Lower leg skin (tissue), 4 donors: ENCODE measurements at regions not wholly inside any gene's neighbourhood (a gene's known extent, or its start where the extent isn't known, plus 50 kb on each side); places are given as distances from the start of the nearest gene placed in this dataset.

Experiments used
- DNase-seq, 2 donors: peaks; one replicate each; pipeline ENCODE4 v3.0.0-alpha.2; 2019; ENCODE audit warnings: low spot score in 2 of 2
- H3K4me3 ChIP-seq: fragments of 200-600 bp; sonication (generic); 2 replicates; pipeline ENCODE4 v1.5.1; 2017; ENCODE audit warnings: mild to moderate bottlenecking, low read depth; ENCODE audit not compliant: poor library complexity, severe bottlenecking
- POLR2A ChIP-seq, 2 donors: fragments of 450-650 bp; IDR thresholded peaks; one replicate each; pipeline ENCODE4 v1.6.1; 2016 to 2017; ENCODE audit warnings: antibody characterized with exemption in 2 of 2, mild to moderate bottlenecking in 1 of 2, moderate library complexity in 1 of 2
- WGBS, 2 donors: methylation state at CpG; one replicate each; pipeline ENCODE4 v1.1.5; 2018; 5-methylcytosine and 5-hydroxymethylcytosine counted together
- intact Hi-C: fragments of 100-400 bp; cut with DNase I; formaldehyde crosslinking; loops from one replicate; pipeline ENCODE4 v1.15.0; 2023; ENCODE audit warnings: low total_unique reads
- TF ChIP-seq, protein P1 (sequence below), 3 donors: fragments of 450-650 bp; IDR thresholded peaks; one replicate each; pipeline ENCODE4 v1.5.1; 2016; ENCODE audit warnings: antibody characterized with exemption in 3 of 3, mild to moderate bottlenecking in 3 of 3, moderate library complexity in 2 of 3

DNA sequence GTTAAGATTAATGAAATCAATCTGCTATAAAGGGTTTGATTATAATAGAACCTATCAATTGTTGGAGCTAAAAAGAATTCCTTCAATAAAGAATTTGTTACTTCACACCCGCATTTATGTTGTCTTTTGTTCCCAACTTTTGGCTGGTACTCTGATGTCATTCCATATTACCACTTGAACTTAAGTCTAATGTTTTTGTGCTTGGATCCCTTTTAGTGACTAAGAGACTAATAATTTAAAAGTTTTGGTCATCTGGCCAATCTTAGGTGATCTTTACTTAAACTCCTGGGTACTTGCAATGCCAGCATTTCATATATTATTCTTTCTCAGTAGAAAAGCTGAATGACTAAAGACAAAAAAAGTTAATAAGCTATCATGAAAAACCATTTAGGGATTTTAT, 113.0 kb downstream of the TMEM30B start:
- 92 to 93% methylated on average over 1 of the region's 1 CpG for WGBS, 2 donors
- DNase-seq: no peak
- intact Hi-C loops: no loop called here
- no peak overlapping the region for H3K4me3 ChIP-seq
- TF ChIP-seq, protein P1, sequence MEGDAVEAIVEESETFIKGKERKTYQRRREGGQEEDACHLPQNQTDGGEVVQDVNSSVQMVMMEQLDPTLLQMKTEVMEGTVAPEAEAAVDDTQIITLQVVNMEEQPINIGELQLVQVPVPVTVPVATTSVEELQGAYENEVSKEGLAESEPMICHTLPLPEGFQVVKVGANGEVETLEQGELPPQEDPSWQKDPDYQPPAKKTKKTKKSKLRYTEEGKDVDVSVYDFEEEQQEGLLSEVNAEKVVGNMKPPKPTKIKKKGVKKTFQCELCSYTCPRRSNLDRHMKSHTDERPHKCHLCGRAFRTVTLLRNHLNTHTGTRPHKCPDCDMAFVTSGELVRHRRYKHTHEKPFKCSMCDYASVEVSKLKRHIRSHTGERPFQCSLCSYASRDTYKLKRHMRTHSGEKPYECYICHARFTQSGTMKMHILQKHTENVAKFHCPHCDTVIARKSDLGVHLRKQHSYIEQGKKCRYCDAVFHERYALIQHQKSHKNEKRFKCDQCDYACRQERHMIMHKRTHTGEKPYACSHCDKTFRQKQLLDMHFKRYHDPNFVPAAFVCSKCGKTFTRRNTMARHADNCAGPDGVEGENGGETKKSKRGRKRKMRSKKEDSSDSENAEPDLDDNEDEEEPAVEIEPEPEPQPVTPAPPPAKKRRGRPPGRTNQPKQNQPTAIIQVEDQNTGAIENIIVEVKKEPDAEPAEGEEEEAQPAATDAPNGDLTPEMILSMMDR (IDR thresholded peaks at IDR 0.05): no peak
- TF ChIP-seq POLR2A (IDR thresholded peaks at IDR 0.05): no peak

DNA sequence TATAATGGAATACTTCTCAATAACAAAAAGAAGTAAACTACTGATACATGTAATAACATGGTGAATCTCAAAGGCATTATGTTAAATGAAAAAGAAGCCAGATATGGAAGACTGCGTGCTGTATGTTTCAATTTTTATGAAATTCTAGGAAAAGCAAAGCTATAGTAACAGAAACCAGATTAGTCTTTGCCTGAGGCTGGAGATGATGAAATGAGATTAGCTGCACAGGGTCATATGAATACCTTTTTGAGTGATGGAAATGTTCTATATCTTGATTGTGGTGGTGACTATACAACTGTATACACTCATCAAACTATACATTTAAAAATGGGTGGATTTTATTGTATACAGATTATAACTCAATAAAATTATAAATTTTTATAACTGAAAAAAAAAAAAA, 113.5 kb downstream of the TMEM30B start:
- WGBS, 2 donors: 91 to 97% methylated on average over 1 of the region's 1 CpG
- intact Hi-C loops: no loop called here
- H3K4me3 ChIP-seq: no peak overlapping the region
- TF ChIP-seq, protein P1 (IDR thresholded peaks at IDR 0.05): no peak
- no peak for TF ChIP-seq POLR2A (IDR thresholded peaks at IDR 0.05)
- DNase-seq: no peak

DNA sequence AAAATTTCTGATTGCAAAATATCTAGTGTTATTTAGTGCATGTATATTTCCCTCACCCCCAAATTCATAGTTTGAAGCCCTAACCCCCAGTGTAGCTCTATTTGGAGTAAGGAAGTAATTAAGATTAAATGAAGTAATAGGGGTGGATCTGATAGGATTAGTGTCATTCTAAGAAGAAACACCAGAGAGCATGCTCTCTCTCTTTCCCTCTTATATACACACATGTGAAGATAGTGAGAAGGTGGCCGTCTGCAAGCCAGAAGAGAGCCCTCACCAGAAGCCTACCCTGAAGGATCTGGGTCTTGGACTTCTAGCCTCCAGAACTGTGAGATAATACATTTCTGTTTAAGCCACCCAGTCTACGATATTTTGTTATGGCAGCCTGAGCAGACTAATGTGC, 120.3 kb downstream of the TMEM30B start:
- WGBS, 2 donors: 95 to 100% methylated on average over 2 of the region's 2 CpGs
- no peak for DNase-seq
- no peak overlapping the region for H3K4me3 ChIP-seq
- TF ChIP-seq, protein P1 (IDR thresholded peaks at IDR 0.05): no peak
- intact Hi-C loops: no loop called here

DNA sequence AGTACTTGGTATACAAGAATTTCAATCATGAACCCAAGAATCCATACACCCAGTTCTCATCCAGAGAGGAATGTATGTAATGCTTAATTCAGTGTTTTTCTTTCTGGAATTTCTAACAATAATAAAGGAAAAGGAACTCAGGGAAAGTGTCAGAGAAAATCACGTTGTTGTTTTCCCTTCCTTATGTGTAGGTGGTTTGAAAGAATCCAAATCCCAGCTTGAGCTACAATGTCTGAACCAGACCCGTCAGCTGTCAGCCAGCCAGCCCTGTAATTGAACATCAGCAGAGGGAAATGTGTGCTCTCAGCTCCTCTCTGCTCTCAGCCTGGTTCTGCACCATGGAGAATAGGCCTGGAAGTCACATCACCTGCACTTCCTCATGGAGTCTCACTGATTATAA, 126.5 kb downstream of the TMEM30B start:
- TF ChIP-seq, protein P1 (IDR thresholded peaks at IDR 0.05): no peak
- TF ChIP-seq POLR2A (IDR thresholded peaks at IDR 0.05): no peak
- intact Hi-C loops: no loop called here
- H3K4me3 ChIP-seq: no peak overlapping the region
- WGBS, 2 donors: 41 to 53% methylated on average over 2 of the region's 2 CpGs
- DNase-seq: no peak

DNA sequence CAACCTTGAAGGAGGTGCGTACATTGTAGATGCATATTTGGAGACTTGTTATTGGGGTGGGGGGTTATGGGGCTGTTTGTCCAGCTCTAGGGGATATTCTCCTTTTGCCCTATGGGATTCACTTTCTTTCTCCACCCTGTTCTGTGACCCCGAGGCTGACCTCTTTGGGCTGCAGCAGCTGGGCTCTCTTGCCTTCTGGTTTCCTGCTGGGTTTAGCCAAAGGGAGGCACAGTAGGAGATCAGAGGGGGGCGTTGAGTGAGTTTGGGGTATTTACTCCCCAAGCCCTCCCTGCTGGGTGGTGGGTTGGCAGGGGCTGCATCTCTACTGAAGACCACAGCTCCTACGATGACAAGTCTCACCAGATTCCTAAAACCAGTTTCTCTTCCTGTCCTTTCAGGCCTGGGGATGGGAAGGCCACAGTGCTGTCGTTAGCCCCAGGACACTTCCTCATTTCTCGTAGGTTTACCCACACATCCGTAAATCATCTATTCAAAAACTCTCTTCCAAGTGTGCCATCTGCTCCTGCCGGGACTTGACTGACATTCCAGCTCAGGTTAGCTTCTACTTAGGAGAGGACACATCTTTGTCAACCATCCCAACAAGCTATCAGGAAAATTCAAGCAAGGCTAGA, 127.1 kb downstream of the TMEM30B start:
- DNase-seq: no peak
- TF ChIP-seq, protein P1 (IDR thresholded peaks at IDR 0.05): no peak
- no peak for TF ChIP-seq POLR2A (IDR thresholded peaks at IDR 0.05)
- no peak overlapping the region for H3K4me3 ChIP-seq
- intact Hi-C loops: no loop called here
- WGBS, 2 donors: 45 to 65% methylated on average over 8 of the region's 8 CpGs

DNA sequence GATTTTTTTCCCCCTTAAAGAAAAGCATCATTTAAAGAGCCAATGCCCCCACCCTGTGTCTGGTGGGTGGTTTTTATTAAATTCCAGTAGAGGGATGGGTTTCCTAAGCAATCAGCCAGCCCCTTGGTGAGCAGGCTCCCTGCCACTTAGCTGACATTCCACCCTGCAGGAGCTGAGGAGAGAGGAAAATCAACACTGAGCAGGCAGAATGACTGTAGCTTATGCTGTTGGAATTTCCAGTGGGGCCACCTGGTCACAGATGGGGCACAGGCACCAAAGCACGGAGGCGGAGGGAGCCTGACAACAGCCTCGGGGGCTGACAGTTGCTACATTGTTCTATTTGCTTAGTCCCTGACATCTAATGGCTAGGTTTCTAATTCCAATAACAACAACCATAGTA, 127.7 kb downstream of the TMEM30B start:
- intact Hi-C loops: no loop called here
- DNase-seq: no peak
- no peak for TF ChIP-seq POLR2A (IDR thresholded peaks at IDR 0.05)
- TF ChIP-seq, protein P1 (IDR thresholded peaks at IDR 0.05): no peak
- 76 to 86% methylated on average over 3 of the region's 3 CpGs for WGBS, 2 donors
- H3K4me3 ChIP-seq: no peak overlapping the region
